HG03378 (cell line): ENCODE measurements at regions not wholly inside any gene's neighbourhood (a gene's known extent, or its start where the extent isn't known, plus 50 kb on each side); places are given as distances from the start of the nearest gene placed in this dataset.

Experiments used
- ATAC-seq: cut with Tn5 transposase; IDR thresholded peaks from one replicate; pipeline ENCODE4 v1.9.1; 2021; ENCODE audit warnings: mild to moderate bottlenecking, moderate library complexity; ENCODE audit not compliant: unreplicated experiment

DNA sequence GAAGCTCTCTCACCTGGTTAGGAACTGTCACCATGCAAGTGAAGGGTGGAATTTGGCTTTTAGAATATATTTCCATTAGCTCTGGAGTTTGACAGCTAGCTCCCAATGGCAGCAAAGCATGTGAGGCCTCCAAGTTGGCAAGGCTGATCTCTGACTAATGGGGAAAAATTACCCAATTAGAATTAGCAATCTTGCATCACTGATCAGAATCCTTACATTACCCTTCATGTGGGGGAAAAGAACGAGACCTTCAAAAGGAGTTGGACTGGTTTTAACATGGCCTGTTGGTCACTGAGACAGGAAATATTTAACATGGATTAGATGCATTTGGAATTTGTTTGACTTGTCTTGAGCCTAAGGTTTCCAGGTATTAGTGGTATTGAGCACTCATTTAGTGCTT is 192.3 kb upstream of the GDNF start:
- ATAC-seq, result no peak

DNA sequence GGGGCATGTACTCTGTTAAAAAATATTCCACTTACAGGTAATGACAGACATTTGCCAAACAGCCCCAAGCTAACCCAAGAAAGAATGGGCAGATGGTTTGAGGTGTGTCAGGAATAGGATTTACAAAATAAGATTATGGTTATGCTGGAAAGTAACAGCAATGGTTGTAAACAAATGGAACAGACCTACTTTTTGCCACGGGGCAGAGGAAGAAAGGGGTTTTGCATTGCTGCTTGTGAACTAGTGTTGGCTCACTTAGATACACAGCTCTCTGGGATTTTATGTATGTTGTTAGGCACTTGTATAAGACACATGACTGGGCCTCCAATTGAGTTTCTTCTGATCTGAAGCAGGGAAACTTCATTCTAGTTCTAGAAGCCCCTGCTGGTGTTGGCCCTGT is 191.5 kb upstream of the GDNF start:
- no peak for ATAC-seq

DNA sequence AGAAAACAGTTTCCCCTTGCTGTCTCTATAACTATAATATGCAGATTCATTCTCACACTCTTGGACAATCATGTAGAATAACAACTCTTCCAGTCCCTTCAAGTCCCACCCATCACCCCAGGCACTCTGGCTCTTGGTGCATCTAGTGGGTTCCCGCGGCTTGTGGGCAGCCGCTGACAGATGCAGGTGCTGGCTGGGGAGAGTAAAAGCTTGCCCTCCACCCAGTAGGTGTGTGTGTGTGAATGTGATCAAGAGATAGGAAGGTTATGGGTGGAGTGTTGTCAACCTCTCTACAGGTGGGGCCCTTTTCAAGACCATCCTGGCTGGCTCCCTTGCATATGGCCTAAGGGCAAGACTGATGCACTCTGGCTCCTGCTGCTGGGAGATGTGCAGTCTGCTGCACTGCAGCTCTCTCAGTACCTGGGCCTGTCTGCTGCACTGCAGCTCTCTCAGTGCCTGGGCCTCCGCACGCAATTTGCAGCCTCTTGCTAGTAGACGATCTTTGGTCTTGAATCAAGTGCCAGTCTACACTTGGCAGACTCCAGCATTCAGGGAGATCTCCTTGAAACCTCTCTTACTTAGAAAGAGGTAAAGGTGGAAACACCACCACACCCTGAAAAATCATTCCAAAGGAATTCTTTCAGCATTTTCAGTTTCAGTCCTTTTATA is 189.7 kb upstream of the GDNF start:
- ATAC-seq, result no peak

DNA sequence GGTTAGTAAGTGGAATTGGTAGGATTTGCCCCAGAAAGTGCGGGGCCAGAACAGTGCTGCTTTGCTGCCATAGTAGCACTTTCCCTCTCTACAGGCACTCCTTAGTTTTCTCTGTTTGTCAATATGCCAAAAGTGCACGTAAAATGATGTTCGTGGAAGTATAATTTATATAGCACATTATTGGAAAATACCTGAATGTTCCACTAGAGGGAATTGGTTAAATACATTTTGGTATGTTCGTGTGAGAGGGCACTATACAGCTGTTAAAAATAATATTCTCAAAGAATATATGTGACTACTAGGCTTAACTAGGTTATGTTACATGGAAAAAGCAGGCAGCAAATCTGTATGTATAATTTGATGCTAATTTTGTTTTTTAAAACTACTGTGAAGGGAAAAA is 184.0 kb upstream of the GDNF start:
- ATAC-seq, result no peak

DNA sequence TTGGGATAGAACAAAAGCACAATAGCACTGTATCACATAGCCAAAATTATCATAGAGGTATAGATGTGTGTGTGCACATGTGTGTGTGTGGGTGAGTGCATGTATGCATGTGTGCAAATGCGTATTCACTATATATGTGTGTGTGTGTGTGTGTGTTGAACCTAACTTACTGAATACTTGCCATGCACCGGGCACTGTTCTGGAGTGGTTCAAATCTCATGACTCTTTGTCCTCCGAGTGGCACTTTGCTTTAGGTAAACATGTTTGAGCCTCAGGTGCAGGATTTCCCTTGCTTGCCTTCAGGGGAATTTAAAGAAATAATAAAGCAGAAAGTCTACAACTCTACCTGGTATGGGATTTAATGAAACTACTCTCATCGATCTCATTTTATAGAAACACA is 183.5 kb upstream of the GDNF start:
- no peak for ATAC-seq

DNA sequence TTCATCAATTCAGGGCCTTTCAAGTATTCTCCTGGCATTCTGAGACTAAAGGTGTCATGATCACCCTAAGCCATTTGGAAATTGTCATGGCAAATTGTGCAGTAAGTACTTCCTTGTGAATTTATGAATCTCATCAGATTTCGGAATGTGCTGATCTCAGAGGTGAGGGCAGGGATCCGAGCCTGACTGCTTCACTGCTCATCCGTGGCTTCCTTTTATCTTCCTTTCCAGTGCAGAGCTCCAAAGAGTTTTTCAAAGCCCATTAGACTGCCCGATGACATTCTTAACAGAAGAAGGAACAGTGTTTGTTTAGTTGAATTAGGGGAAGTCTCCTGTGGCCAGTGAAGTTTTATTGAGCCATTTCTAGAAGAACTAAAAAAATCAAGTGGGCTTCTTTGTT is 182.8 kb upstream of the GDNF start:
- ATAC-seq, result no peak

DNA sequence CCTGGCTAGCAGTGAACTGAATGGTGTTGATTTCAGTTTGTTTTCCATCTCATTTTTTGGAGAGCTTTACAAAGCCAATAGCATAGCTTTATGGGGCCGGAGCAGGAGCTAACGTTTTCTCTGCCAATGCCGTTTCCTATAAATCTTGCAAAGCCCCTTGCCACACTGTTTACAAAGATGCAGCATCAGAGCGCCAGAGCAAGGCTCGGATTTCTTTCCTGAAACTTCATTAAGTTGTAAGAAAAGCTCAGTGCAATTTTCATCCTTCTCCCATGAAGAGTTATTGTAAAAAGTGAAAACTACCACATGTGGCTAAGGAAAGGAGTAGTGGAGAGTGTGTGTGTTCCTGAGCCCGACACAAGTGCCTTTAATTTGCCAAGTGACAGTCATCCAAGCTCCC is 178.2 kb upstream of the GDNF start:
- no peak for ATAC-seq

DNA sequence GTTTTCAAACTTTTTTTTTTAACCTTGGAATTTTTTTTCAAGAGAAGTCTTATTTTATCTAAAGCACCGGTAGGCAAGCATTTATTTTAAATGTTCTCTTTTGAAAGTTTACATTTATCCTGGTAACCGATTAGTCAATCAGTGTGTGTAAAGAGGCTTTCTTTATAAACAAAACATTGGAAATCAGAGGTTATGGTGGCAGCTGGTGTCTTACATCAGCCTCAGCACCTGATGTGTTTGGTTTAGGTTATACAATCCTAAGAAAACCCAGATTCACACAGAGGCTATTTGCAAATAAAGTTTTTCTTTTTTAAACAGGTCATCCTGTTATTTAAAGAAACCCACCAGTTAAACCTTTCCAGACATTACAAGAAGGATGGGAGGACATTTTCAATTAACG is 173.3 kb upstream of the GDNF start:
- no peak for ATAC-seq

DNA sequence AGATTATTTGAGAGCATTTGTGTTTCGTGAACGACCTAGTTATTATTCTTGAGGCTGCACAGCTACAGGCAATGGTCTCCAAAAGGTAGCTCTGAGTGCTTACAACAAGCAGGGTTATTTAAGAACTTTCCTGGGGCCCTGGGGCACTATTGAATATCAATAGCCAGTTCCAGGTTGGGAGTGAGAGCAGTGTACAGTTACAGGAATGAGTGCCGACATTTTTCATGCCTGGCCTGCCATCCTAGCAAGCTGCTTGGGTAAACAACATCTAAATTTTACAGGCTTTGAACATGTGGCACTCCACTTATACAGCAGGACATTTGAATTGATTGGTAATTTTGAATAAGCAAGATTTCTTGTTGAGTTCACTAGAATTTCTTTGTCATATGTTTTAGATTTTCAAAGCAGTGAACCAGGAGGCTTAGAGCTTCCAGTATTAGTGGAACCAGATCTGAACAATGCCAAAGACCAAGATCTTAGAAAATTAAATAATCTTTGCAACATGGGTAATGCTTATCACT is 171.9 kb upstream of the GDNF start:
- no peak for ATAC-seq

DNA sequence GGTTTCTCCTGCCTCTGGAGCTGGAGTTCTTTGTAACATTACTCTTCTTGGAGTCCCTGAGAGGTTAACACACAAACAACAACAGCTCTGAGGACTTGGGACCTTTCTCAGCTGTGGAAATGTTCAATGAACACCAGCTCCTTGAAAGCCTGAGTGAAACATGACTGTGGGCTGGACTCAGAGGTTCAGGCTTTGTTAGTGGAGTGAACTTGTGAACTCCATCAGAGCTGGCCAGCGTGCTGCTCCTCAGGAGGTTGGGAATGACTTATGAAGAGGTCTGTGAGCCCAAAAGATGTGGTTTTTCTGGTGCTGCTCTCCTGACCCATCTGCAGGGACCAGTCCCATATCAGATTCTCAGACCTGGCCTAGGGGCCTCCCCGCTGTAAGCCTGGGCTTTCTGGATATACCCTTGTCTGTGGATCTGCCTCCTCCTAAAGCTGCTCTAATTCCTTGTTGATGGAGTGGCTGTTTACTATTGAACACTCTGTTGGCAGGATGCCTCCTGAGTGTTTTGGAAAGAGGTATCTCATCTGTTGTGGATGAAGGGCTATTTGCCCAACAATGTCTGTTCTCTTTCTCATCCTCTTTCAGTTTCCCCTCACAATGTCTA is 170.0 kb upstream of the GDNF start:
- no peak for ATAC-seq

DNA sequence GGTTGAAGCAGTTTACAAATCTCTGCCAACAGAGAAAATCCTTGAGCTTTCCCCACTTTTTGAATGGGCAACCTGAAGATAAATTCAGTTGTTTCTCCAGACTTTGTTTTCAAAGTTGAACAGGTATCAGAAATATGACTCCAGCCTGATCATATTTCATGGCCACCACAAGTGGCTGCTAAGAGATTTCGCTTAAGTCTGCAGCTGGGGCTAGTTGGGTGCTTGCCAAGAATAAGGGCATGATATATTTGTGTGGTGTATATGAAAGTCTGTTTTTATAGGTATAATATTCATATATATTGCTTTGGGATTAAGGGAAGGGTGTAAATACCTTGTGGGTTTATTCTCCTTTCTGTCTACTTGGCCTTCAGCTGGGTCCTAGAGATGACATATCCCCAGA is 168.4 kb upstream of the GDNF start:
- ATAC-seq, result no peak

DNA sequence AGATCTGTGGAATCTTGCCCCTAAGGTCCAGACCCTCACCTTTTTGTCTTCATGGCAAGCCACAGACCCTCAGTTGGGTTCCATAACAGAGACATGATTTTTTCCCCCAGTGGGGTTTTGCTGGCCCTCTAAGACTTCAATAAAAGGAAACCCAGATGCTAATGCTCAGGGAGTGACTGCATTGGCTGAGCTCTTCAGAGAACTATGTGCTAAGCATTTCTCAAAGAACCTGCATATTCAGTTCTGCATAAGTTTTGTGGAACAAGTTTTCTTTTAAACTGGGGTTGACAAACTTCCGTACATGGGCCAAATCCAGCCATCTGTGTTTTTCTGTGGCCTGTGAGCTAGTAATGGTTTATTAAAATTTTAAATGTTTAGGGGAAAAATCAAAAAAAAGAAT is 159.8 kb upstream of the GDNF start:
- no peak for ATAC-seq

DNA sequence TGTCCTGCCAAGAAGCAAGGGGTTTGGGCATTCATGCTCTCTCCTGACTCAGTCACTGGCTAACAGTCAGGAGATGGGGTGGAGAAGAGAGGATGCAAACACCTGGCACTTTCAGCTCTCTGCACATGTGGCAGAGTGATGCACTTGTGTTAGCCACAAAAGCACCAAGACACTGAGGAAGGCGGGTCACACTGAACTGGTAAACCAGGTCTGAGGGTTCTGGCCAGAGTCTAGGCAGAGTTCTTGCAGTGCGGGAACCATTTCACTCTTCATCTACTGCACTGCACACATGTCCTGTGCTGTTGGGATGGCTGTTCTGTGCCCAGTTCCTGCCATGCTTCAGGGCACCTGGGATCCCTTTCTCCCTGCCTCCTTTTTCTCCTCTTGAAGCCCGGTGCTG is 157.1 kb upstream of the GDNF start:
- no peak for ATAC-seq

DNA sequence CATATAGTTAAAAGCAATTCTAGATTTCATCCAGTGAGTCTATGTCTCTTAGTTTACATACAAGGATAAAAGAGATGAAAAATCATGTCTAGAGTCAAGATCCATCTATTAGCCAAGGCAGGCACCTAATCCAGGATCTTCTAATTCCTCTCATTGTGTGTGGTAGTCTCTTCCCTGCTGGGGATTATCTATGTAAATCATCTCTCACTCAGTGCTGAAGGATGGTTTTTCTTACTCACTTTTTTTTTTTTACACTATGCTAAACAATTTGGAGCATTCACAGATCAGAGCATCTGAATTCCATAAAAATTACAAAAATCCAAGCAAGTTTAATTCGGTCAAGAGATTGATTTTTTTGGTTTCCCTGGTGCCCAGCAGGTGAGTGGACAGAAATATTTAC is 154.9 kb upstream of the GDNF start:
- ATAC-seq, result no peak

DNA sequence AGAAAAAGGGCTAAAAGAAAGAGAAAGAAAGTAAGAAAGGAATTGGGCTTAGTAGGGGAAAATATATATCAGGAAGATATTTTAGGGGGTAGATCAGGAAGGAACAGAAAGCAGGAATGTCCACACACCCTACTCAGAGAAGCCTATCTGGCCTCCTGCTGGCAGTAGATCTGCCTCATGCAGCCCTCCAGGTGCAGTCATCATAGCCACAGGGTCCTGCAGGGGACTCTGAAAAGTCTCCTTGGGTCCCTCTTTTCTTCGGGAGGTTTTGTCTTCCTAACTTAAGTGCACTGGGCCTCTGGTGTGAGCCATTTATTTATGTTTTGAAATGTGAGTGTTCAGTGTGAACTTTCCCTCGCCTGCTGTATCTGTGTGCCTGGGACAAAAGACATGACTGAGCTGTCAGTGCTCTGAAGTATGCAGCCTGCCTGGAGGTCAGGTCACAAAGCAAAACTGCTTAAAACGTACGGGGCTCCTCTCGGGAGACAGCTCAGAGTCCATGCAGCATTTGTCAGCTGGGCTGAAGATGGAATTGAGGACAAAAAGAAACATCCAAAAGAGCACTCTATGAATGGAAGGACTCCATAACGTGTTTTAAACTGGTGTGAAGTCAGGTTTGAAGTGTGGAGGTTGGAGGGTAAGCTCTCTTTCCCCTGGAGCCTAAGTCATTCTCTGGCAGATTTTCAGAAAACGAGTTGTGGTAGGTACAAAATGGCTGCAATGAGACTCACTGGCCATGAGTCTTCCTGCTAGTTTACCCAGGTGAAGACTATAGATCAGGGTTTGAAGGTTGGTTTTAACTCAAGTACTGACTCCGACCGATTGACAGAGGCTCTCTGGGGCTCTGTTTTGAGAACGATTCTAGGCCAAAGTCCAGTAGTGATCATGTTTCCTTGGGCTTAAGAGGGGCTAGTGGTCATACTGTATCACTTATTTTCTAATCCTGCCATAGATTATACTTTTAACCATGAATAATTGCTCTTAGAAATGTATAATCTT is 151.8 kb upstream of the GDNF start:
- no peak for ATAC-seq

DNA sequence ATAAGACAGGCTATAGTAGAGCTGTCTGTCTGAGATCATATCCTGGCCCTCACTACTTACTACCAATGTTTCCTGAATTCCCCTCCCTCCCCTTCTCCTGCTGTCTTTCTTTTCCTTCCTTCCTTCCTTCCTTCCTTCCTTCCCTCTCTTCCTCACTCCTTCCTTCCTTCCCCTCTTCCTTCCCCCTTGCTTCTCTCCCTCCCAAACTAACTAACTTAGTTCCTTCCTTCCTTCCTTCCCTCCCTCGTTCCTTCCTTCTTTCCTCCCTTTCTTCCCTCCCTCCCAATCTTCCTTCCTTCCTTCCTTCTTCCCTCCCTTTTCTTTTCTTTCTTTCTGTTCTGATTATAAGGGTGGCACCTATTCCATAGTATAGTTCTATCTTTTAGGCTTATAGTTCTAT is 150.0 kb upstream of the GDNF start:
- no peak for ATAC-seq

DNA sequence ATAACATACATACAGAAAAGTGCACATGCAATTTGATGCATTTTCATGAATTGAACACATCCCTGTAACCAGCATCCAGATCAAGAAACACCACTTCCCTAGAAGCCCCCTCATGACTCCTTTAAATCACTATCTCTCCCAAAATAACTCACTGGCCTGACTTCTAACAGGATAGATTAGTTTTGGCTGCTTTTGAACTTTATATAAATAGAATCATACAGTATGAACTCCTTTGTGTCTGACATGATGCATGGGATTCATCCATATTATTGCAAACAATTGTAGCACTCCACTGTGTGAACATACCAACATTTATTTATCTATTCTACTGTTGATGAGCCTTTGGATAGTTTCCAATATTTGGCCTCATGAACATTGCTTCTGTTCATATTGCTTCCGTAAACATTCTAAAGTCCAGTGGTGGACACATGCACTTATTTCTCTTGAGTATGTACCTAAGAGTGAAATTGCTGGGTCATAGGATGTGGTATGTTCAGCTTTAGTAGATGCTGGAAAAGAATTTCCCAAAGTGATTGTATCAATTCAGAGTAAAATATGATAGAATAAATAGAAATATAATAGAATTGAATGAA is 148.7 kb upstream of the GDNF start:
- ATAC-seq, result no peak

DNA sequence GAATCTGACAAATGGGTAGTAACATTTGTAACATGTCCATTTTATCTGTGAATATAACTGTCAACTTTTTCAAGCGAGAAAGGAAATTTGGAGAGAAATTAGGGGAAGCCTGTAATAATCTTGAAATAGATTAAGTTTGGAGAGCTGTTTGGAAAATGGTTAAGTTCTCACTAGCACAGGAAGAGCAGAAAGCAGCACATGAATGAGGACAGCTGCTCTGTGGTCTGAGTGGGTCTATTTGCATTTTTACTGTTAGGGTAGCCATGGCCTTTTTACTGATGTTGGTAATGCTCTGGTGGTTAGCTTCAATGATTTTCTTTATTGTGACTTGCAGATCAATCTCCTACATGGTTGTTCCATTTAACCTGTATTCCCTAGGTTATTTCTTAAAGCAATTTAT is 144.5 kb upstream of the GDNF start:
- no peak for ATAC-seq

DNA sequence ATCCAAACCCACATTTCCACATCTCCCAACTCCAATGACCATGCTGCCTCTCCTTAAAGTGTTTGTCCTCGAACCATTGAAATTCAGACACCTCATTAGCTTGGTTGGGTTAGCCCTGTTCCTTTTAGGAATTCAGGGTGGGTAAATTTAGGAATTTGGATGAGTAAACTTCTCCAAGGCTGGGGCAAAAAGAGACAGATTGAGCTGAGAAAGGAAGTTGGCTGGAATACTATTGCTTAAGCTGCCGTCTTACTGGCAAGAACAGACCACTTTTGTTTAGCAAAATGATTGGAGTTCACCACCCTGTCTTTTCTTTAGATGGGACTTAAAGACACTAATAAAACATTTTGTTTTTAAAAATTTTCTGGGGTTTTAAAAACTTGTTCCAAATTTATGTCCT is 143.6 kb upstream of the GDNF start:
- no peak for ATAC-seq

DNA sequence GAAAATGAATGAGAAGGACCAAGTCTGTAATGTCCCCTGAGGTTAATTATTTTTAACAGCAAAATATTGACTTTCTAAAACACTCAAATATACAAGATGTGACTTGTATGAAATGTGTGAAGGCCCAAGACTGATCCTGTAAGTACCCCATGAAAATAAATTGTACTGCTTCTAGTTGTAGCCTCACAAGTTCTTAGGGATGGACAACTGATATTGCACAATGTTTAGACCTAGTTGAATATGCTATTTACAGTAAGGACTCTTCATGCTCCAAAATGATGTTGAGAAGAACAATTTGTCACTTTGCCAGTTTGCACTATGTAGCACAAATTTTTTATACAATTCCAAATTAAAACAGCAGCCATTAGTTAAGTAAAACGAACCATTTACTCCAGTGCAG is 139.7 kb upstream of the GDNF start:
- no peak for ATAC-seq

DNA sequence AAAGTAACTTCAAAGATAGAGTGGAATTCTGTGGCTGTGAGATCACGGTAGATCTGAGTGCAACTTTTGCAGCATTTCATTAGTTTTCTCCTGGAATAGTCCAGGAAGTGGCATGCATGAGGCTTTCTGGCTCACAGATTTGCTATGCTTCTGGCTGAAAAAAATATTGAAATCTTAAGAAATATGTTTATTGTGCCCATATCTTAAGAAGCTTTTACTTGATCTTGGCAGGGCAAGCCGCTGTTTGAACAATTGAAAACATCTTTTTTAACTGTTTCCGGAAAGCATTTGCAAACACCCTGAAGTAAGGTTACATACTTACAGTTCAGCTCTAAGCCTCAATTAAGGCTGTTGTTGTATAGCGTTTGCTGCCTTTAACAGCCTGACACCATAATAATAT is 135.7 kb upstream of the GDNF start:
- ATAC-seq, result no peak
